GM23338 (cell line): ENCODE measurements at regions not wholly inside any gene's neighbourhood (a gene's known extent, or its start where the extent isn't known, plus 50 kb on each side); places are given as distances from the start of the nearest gene placed in this dataset.

Experiments used
- ATAC-seq: fragments of 200-7000 bp; cut with Tn5 transposase; 3 replicates; pipeline ENCODE4 v1.9.1; 2020
- DNase-seq: peaks from one replicate; pipeline ENCODE4 v3.0.0-alpha.2; 2015; ENCODE audit warnings: low spot score
- H2AFZ ChIP-seq: fragments of 200-600 bp; sonication (generic); 2 replicates; pipeline ENCODE4 v1.8.0; 2016; ENCODE audit warnings: antibody characterized with exemption, mild to moderate bottlenecking, moderate library complexity
- H3F3A ChIP-seq: fragments of 200-600 bp; sonication (generic); replicated peaks from 2 replicates; pipeline ENCODE4 v1.8.0; 2017; ENCODE audit warnings: antibody characterized with exemption, mixed run types, low read depth
- H3K27ac ChIP-seq: fragments of 200-600 bp; sonication (generic); 2 replicates; pipeline ENCODE4 v1.6.1; 2016; ENCODE audit warnings: low read depth
- H3K27me3 ChIP-seq: fragments of 200-600 bp; sonication (generic); 2 replicates; pipeline ENCODE4 v1.8.0; 2016; ENCODE audit warnings: mild to moderate bottlenecking, mixed run types, moderate library complexity; ENCODE audit not compliant: insufficient read depth
- H3K36me3 ChIP-seq: fragments of 200-600 bp; sonication (generic); 2 replicates; pipeline ENCODE4 v1.8.0; 2016; ENCODE audit warnings: mild to moderate bottlenecking; ENCODE audit not compliant: insufficient read depth
- H3K4me1 ChIP-seq: fragments of 200-600 bp; sonication (generic); 2 replicates; pipeline ENCODE4 v1.8.0; 2016; ENCODE audit warnings: mild to moderate bottlenecking, moderate library complexity; ENCODE audit not compliant: insufficient read depth
- H3K4me2 ChIP-seq: fragments of 200-600 bp; sonication (generic); 2 replicates; pipeline ENCODE4 v1.7.1; 2017; ENCODE audit warnings: mixed run types
- H3K4me3 ChIP-seq: fragments of 200-600 bp; sonication (generic); 2 replicates; pipeline ENCODE4 v1.6.1; 2016; ENCODE audit warnings: mixed run types
- H3K79me2 ChIP-seq: fragments of 200-600 bp; sonication (generic); replicated peaks from 2 replicates; pipeline ENCODE4 v1.8.0; 2017; ENCODE audit warnings: mild to moderate bottlenecking; ENCODE audit not compliant: insufficient read depth
- H3K9me2 ChIP-seq: fragments of 200-600 bp; sonication (generic); 2 replicates; pipeline ENCODE4 v1.8.0; 2017; ENCODE audit not compliant: insufficient read depth
- H4K20me1 ChIP-seq: fragments of 200-600 bp; sonication (generic); replicated peaks from 2 replicates; pipeline ENCODE4 v1.8.0; 2017; ENCODE audit warnings: mild to moderate bottlenecking; ENCODE audit not compliant: insufficient read depth
- H3K27ac Mint-ChIP-seq: 2 replicates; pipeline ENCODE4 v1.8.0; 2020; ENCODE audit warnings: inconsistent platforms, mild to moderate bottlenecking, moderate library complexity, mixed read lengths
- H3K27me3 Mint-ChIP-seq: 3 replicates; pipeline ENCODE4 v1.8.0; 2022; ENCODE audit warnings: low read depth, mild to moderate bottlenecking, moderate library complexity, mixed read lengths, inconsistent platforms; ENCODE audit not compliant: insufficient read depth, poor library complexity
- H3K36me3 Mint-ChIP-seq: 3 replicates; pipeline ENCODE4 v1.8.0; 2021; ENCODE audit warnings: low read depth, mild to moderate bottlenecking, inconsistent platforms, moderate library complexity, mixed read lengths
- H3K4me1 Mint-ChIP-seq: 3 replicates; pipeline ENCODE4 v1.8.0; 2020; ENCODE audit warnings: mild to moderate bottlenecking, inconsistent platforms, mixed read lengths
- H3K4me3 Mint-ChIP-seq: 3 replicates; pipeline ENCODE4 v1.8.0; 2021; ENCODE audit warnings: moderate library complexity, mild to moderate bottlenecking, inconsistent platforms, mixed read lengths
- H3K9me3 Mint-ChIP-seq: 3 replicates; pipeline ENCODE4 v1.8.0; 2020; ENCODE audit warnings: moderate library complexity, mild to moderate bottlenecking, inconsistent platforms, mixed read lengths
- CREB1 ChIP-seq: fragments of 250-450 bp; sonication (Bioruptor Pico); IDR thresholded peaks from 2 replicates; pipeline ENCODE4 v1.5.0; 2020; ENCODE audit warnings: low read depth, mild to moderate bottlenecking, moderate library complexity
- CTCF ChIP-seq, 2 experiments: fragments of 200-600 bp in 1 of 2; sonication (generic) in 1 of 2; conservative IDR thresholded peaks; 2 replicates each; pipeline versions ENCODE4 v1.5.1 to v1.6.1; 2016 to 2017; ENCODE audit warnings: antibody characterized with exemption in 2 of 2, low read depth in 2 of 2, mild to moderate bottlenecking in 2 of 2, moderate library complexity in 1 of 2
- ETS1 ChIP-seq: IDR thresholded peaks from 2 replicates; pipeline ENCODE4 v1.6.1; 2016; ENCODE audit warnings: antibody characterized with exemption
- EZH2 ChIP-seq: fragments of 200-600 bp; sonication (generic); IDR thresholded peaks from one replicate; pipeline ENCODE4 v1.8.0; 2017; ENCODE audit warnings: antibody characterized with exemption, mild to moderate bottlenecking, low read depth; ENCODE audit not compliant: unreplicated experiment
- EZH2phosphoT487 ChIP-seq: fragments of 200-600 bp; sonication (generic); IDR thresholded peaks from one replicate; pipeline ENCODE4 v1.8.1; 2018; ENCODE audit warnings: antibody characterized with exemption; ENCODE audit not compliant: unreplicated experiment
- JUNB ChIP-seq: IDR thresholded peaks from one replicate; pipeline ENCODE4 v1.6.1; 2016; ENCODE audit warnings: antibody characterized with exemption; ENCODE audit not compliant: unreplicated experiment
- NANOG ChIP-seq: IDR thresholded peaks from 2 replicates; pipeline ENCODE4 v1.6.1; 2016; ENCODE audit warnings: antibody characterized with exemption, borderline replicate concordance
- POLR2AphosphoS5 ChIP-seq: IDR thresholded peaks from 2 replicates; pipeline ENCODE4 v1.6.1; 2016; ENCODE audit warnings: antibody characterized with exemption, low read depth
- REST ChIP-seq: IDR thresholded peaks from one replicate; pipeline ENCODE4 v1.6.1; 2018; ENCODE audit warnings: antibody characterized with exemption; ENCODE audit not compliant: unreplicated experiment
- STAT1 ChIP-seq: IDR thresholded peaks from one replicate; pipeline ENCODE4 v1.6.1; 2016; ENCODE audit warnings: antibody characterized with exemption; ENCODE audit not compliant: unreplicated experiment
- ZNF114 ChIP-seq: fragments of 250-450 bp; sonication (Bioruptor Pico); IDR thresholded peaks from 2 replicates; pipeline ENCODE4 v1.5.0; 2020; ENCODE audit warnings: mild to moderate bottlenecking, moderate library complexity
- ZNF331 ChIP-seq: fragments of 250-450 bp; sonication (Bioruptor Pico); IDR thresholded peaks from 2 replicates; pipeline ENCODE4 v1.5.0; 2020; ENCODE audit warnings: low read depth, mild to moderate bottlenecking, moderate library complexity

- H3K9me2 ChIP-seq = no peaks in the 10 kb centered on the region
- no peaks in the 10 kb centered on the region for H3K27me3 Mint-ChIP-seq
- no peaks in the 10 kb centered on the region for H3F3A ChIP-seq
- H3K79me2 ChIP-seq = no peaks in the 10 kb centered on the region
- ATAC-seq (no peak), DNase-seq (no peak)
- no peaks in the 10 kb centered on the region for H3K27me3 ChIP-seq
- no peak overlapping the region for H3K4me3 Mint-ChIP-seq
- no peaks in the 10 kb centered on the region for H3K9me3 Mint-ChIP-seq
- peaks cover 5% of the 10 kb centered on the region; the same call in 2 of the 3 replicates for H3K4me1 Mint-ChIP-seq
- H3K36me3 Mint-ChIP-seq = no peaks in the 10 kb centered on the region
- H3K4me3 ChIP-seq = no peak overlapping the region
- no peak overlapping the region for H3K27ac Mint-ChIP-seq
- no peaks in the 10 kb centered on the region for H3K36me3 ChIP-seq
- no peaks in the 10 kb centered on the region for H3K4me1 ChIP-seq
- no peaks in the 10 kb centered on the region for H4K20me1 ChIP-seq
- TF ChIP-seq EZH2phosphoT487 = no peak
- TF ChIP-seq CTCF (conservative IDR thresholded peaks at IDR 0.05; ENCODE audit: low read depth in 2 of 2) = no peak
- TF ChIP-seq ETS1 = no peak
- TF ChIP-seq ZNF331 (CRISPR knock-in tag) = no peak
- TF ChIP-seq NANOG = no peak
- TF ChIP-seq EZH2 = no peak
- no peak for TF ChIP-seq CREB1 (CRISPR knock-in tag)
- no peak for TF ChIP-seq ZNF114 (CRISPR knock-in tag)
- TF ChIP-seq STAT1 = no peak
- H3K27ac ChIP-seq = no peak overlapping the region
- no peak overlapping the region for H2AFZ ChIP-seq
- H3K4me2 ChIP-seq = no peak overlapping the region
These were observed 167.1 kb upstream of the SPHKAP start for GRCh38 chr2:228348516-228349064.

DNA sequence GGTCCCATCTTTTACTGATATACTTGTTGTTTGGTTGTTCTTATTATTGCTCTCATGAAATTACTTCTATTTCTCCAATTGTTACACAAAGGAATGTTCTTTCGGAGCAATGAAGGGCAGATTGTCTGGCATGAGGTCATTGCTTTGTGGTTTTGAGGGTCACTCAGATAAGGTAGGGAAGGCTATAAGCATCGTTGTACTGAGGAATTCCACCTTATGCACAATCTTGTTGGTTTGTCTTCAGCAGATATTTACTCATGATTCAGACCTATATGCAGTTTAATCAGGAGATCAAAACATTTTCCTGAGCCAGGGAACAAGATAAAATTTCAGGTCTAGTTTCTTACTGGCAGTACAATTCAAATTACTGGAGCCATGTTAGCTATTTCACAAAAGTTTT, 163.0 kb upstream of the SPHKAP start:
- ATAC-seq = no peak
- Histone ChIP-seq H4K20me1 (no peaks in the 10 kb centered on the region), H3K4me2 (no peak overlapping the region), H3F3A (no peaks in the 10 kb centered on the region), H3K4me3 (no peak overlapping the region), H3K4me1 (no peaks in the 10 kb centered on the region), H3K27me3 (no peaks in the 10 kb centered on the region), H3K9me2 (peaks cover 15% of the 10 kb centered on the region), H2AFZ (no peak overlapping the region), H3K79me2 (no peaks in the 10 kb centered on the region), H3K27ac (no peak overlapping the region), H3K36me3 (no peaks in the 10 kb centered on the region)
- Mint-ChIP-seq H3K27me3 (no peaks in the 10 kb centered on the region), H3K36me3 (no peaks in the 10 kb centered on the region; the same call in 2 of the 3 replicates), H3K9me3 (peaks cover 11% of the 10 kb centered on the region), H3K4me1 (no peaks in the 10 kb centered on the region), H3K27ac (no peak overlapping the region), H3K4me3 (no peak overlapping the region)
- no peak for DNase-seq
- TF ChIP-seq ZNF331 (CRISPR knock-in tag) (no peak), STAT1 (no peak), ZNF114 (CRISPR knock-in tag) (no peak), CREB1 (CRISPR knock-in tag) (no peak), NANOG (no peak), JUNB (no peak), CTCF (conservative IDR thresholded peaks at IDR 0.05; ENCODE audit: low read depth in 2 of 2) (no peak), ETS1 (no peak), REST (no peak), POLR2AphosphoS5 (no peak), EZH2phosphoT487 (no peak), EZH2 (no peak)
